SK-N-MC (cell line): ENCODE measurements at regions not wholly inside any gene's neighbourhood (a gene's known extent, or its start where the extent isn't known, plus 50 kb on each side); places are given as distances from the start of the nearest gene placed in this dataset.

Source experiments
- EZH2 ChIP-seq: fragments of 200-600 bp; sonication (generic); IDR thresholded peaks from one replicate; pipeline ENCODE4 v1.6.1; 2017; ENCODE audit warnings: antibody characterized with exemption
- POLR2AphosphoS5 ChIP-seq: IDR thresholded peaks from 2 replicates; pipeline ENCODE4 v1.6.1; 2012; ENCODE audit warnings: mild to moderate bottlenecking, low read depth, low read length, borderline replicate concordance

GRCh38 chr2:8289111-8289510 lies 392.7 kb upstream of the ID2 start:
- TF ChIP-seq POLR2AphosphoS5 (no peak), EZH2 (no peak)
